Non-pigmented ciliary epithelial cell (primary cell): ENCODE measurements at regions not wholly inside any gene's neighbourhood (a gene's known extent, or its start where the extent isn't known, plus 50 kb on each side); places are given as distances from the start of the nearest gene placed in this dataset.
"Not testable (repeated sequence)": the region's sequence is repeated elsewhere in the genome, so short reads cannot be mapped to it uniquely, and the experiment has no call there.

Experiments used
- DNase-seq: peaks from one replicate; pipeline ENCODE4 v3.0.0-alpha.2; 2010; ENCODE audit warnings: low read depth

- no peak for DNase-seq
These were observed 218.0 kb downstream of the RBM26 start for GRCh38 chr13:79187917-79188690.

GRCh38 chr13:79185580-79185979 is 220.5 kb downstream of the RBM26 start:
- no peak for DNase-seq

GRCh38 chr13:79183231-79183630 is 222.8 kb downstream of the RBM26 start:
- no peak for DNase-seq

- DNase-seq = not testable (repeated sequence)
These were observed 232.4 kb downstream of the RBM26 start for GRCh38 chr13:79173691-79174090.

GRCh38 chr13:79172924-79173323 is 233.1 kb downstream of the RBM26 start:
- not testable (repeated sequence) for DNase-seq

- no peak for DNase-seq
These were observed 234.7 kb downstream of the RBM26 start for GRCh38 chr13:79171141-79172061.

- DNase-seq = no peak
These were observed 245.2 kb downstream of the RBM26 start for GRCh38 chr13:79160818-79161217.

GRCh38 chr13:79155883-79156282 is 250.2 kb downstream of the RBM26 start:
- no peak for DNase-seq

GRCh38 chr13:79149210-79149609 is 256.8 kb downstream of the RBM26 start:
- no peak for DNase-seq

GRCh38 chr13:79141082-79141481 is 265.0 kb downstream of the RBM26 start:
- DNase-seq = no peak

GRCh38 chr13:79128158-79128557 is 277.9 kb downstream of the RBM26 start:
- DNase-seq = peak; percentile 76

GRCh38 chr13:79126706-79127105 is 279.3 kb downstream of the RBM26 start:
- no peak for DNase-seq

- DNase-seq = no peak
These were observed 281.9 kb downstream of the RBM26 start for GRCh38 chr13:79124183-79124582.

- DNase-seq = no peak
These were observed 284.8 kb downstream of the RBM26 start for GRCh38 chr13:79121286-79121685.

- DNase-seq = no peak
These were observed 286.4 kb downstream of the RBM26 start for GRCh38 chr13:79119578-79120107.

GRCh38 chr13:79112016-79112415 is 294.0 kb downstream of the RBM26 start:
- DNase-seq = no peak

- DNase-seq = no peak
These were observed 297.0 kb downstream of the RBM26 start for GRCh38 chr13:79108914-79109643.

GRCh38 chr13:79098596-79098995 is 307.5 kb downstream of the RBM26 start:
- DNase-seq = no peak

- no peak for DNase-seq
These were observed 308.9 kb downstream of the RBM26 start for GRCh38 chr13:79097201-79097600.

GRCh38 chr13:79096099-79096498 is 310.0 kb downstream of the RBM26 start:
- no peak for DNase-seq

- DNase-seq = no peak
These were observed 315.4 kb downstream of the RBM26 start for GRCh38 chr13:79090552-79091124.
